AG09309 (cell line): ENCODE measurements at regions not wholly inside any gene's neighbourhood (a gene's known extent, or its start where the extent isn't known, plus 50 kb on each side); places are given as distances from the start of the nearest gene placed in this dataset.
"Not testable (repeated sequence)": the region's sequence is repeated elsewhere in the genome, so short reads cannot be mapped to it uniquely, and the experiment has no call there.

Experiments
- DNase-seq: peaks from one replicate; pipeline ENCODE4 v3.0.0-alpha.2; 2010; ENCODE audit warnings: low read depth
- H3K4me3 ChIP-seq: 2 replicates; pipeline ENCODE4 v1.5.1; 2011; ENCODE audit warnings: mild to moderate bottlenecking, low read depth, low read length, moderate library complexity; ENCODE audit not compliant: control insufficient read depth
- CTCF ChIP-seq: IDR thresholded peaks from 2 replicates; pipeline ENCODE4 v1.5.1; 2011; ENCODE audit warnings: mild to moderate bottlenecking, low read depth, low read length, inconsistent platforms; ENCODE audit not compliant: insufficient read depth, control insufficient read depth; ENCODE audit errors: missing control alignments

GRCh38 chr3:125835562-125835961 lies 133.4 kb upstream of the ROPN1B start:
- H3K4me3 ChIP-seq, DNase-seq: not testable (repeated sequence)

- not testable (repeated sequence) for DNase-seq, H3K4me3 ChIP-seq
Observed at GRCh38 chr3:125836011-125836551, 132.9 kb upstream of the ROPN1B start.

GRCh38 chr3:125836786-125837185 lies 132.2 kb upstream of the ROPN1B start:
- not testable (repeated sequence) for H3K4me3 ChIP-seq, DNase-seq

GRCh38 chr3:125838857-125839256 lies 130.1 kb upstream of the ROPN1B start:
- not testable (repeated sequence) for DNase-seq, H3K4me3 ChIP-seq

GRCh38 chr3:125840465-125840864 lies 128.5 kb upstream of the ROPN1B start:
- not testable (repeated sequence) for H3K4me3 ChIP-seq, DNase-seq

- DNase-seq, result not testable (repeated sequence)
Observed at GRCh38 chr3:125847966-125848365, 121.0 kb upstream of the ROPN1B start.

GRCh38 chr3:125855006-125855405 lies 114.0 kb upstream of the ROPN1B start:
- H3K4me3 ChIP-seq, DNase-seq: not testable (repeated sequence)

More at GRCh38 chr3:125847966-125848365, 121.0 kb upstream of the ROPN1B start:
- not testable (repeated sequence) for H3K4me3 ChIP-seq

- not testable (repeated sequence) for DNase-seq, H3K4me3 ChIP-seq
- peak; percentile 12 for TF ChIP-seq CTCF
Observed at GRCh38 chr3:125860547-125860946, 108.4 kb upstream of the ROPN1B start.

- not testable (repeated sequence) for DNase-seq, H3K4me3 ChIP-seq
Observed at GRCh38 chr3:125862841-125863254, 106.1 kb upstream of the ROPN1B start.

GRCh38 chr3:125864532-125864931 lies 104.4 kb upstream of the ROPN1B start:
- H3K4me3 ChIP-seq, DNase-seq: not testable (repeated sequence)

GRCh38 chr3:125886006-125886405 lies 83.0 kb upstream of the ROPN1B start:
- DNase-seq, H3K4me3 ChIP-seq: not testable (repeated sequence)

GRCh38 chr3:125899181-125899580 lies 69.8 kb upstream of the ROPN1B start:
- H3K4me3 ChIP-seq, DNase-seq: not testable (repeated sequence)

- DNase-seq, result not testable (repeated sequence)
Observed at GRCh38 chr3:125901473-125901872, 67.5 kb upstream of the ROPN1B start.

GRCh38 chr3:125903780-125904455 lies 65.1 kb upstream of the ROPN1B start:
- not testable (repeated sequence) for DNase-seq, H3K4me3 ChIP-seq

More at GRCh38 chr3:125901473-125901872, 67.5 kb upstream of the ROPN1B start:
- H3K4me3 ChIP-seq, result not testable (repeated sequence)

- not testable (repeated sequence) for H3K4me3 ChIP-seq, DNase-seq
Observed at GRCh38 chr3:125907279-125907678, 61.7 kb upstream of the ROPN1B start.

- DNase-seq, H3K4me3 ChIP-seq: not testable (repeated sequence)
Observed at GRCh38 chr3:125910851-125911250, 58.1 kb upstream of the ROPN1B start.

GRCh38 chr3:125914608-125915436 lies 54.2 kb upstream of the ROPN1B start:
- peak; percentile 4 for DNase-seq
- peak overlapping the region; percentile 53 for H3K4me3 ChIP-seq

- H3K4me3 ChIP-seq, result peak overlapping the region; percentile 53
- DNase-seq, result not testable (repeated sequence)
Observed at GRCh38 chr3:125915437-125915787, 53.6 kb upstream of the ROPN1B start.
